Kidney epithelial cell (primary cell): ENCODE measurements at regions not wholly inside any gene's neighbourhood (a gene's known extent, or its start where the extent isn't known, plus 50 kb on each side); places are given as distances from the start of the nearest gene placed in this dataset.

Experiments
- DNase-seq: peaks from one replicate; pipeline ENCODE4 v3.0.0-alpha.2; 2010; ENCODE audit warnings: low read depth
- H3K27me3 ChIP-seq: 2 replicates; pipeline ENCODE4 v1.6.0; 2011; ENCODE audit warnings: low read length; ENCODE audit not compliant: control insufficient read depth, insufficient read depth
- H3K36me3 ChIP-seq: 2 replicates; pipeline ENCODE4 v1.5.1; 2011; ENCODE audit warnings: low read length; ENCODE audit not compliant: control insufficient read depth, insufficient read depth
- H3K4me3 ChIP-seq: 2 replicates; pipeline ENCODE4 v1.5.1; 2011; ENCODE audit warnings: low read depth, mild to moderate bottlenecking, control low read depth, low read length
- TF ChIP-seq, protein P1 (sequence below): IDR thresholded peaks from 2 replicates; pipeline ENCODE4 v1.5.1; 2011; ENCODE audit warnings: mild to moderate bottlenecking, moderate library complexity, low read length, control low read depth, inconsistent platforms; ENCODE audit not compliant: insufficient read depth, poor library complexity, severe bottlenecking

DNA sequence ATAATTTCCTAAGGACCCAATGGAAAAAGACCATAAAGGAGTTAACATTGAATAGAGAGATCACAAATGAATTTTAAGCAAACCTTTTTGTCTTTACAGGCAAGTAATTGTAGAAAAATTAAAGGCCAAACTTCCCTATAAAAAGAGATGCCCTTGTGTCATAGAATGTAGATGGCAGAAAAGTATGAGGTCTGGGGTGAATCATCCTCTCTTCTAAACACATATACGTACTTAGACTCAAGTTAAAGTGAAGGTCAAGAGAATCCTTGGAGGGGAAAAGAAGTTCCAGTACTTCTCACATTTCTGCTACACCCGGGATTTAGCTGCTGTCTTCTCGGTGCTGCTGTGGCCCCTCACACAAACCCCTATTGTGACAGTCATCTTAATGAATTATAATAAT is 116.2 kb upstream of the ARID2 start:
- no peak for DNase-seq
- TF ChIP-seq, protein P1, sequence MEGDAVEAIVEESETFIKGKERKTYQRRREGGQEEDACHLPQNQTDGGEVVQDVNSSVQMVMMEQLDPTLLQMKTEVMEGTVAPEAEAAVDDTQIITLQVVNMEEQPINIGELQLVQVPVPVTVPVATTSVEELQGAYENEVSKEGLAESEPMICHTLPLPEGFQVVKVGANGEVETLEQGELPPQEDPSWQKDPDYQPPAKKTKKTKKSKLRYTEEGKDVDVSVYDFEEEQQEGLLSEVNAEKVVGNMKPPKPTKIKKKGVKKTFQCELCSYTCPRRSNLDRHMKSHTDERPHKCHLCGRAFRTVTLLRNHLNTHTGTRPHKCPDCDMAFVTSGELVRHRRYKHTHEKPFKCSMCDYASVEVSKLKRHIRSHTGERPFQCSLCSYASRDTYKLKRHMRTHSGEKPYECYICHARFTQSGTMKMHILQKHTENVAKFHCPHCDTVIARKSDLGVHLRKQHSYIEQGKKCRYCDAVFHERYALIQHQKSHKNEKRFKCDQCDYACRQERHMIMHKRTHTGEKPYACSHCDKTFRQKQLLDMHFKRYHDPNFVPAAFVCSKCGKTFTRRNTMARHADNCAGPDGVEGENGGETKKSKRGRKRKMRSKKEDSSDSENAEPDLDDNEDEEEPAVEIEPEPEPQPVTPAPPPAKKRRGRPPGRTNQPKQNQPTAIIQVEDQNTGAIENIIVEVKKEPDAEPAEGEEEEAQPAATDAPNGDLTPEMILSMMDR, result no peak
- Histone ChIP-seq H3K36me3 (no peaks in the 10 kb centered on the region), H3K4me3 (no peak overlapping the region), H3K27me3 (no peaks in the 10 kb centered on the region)

DNA sequence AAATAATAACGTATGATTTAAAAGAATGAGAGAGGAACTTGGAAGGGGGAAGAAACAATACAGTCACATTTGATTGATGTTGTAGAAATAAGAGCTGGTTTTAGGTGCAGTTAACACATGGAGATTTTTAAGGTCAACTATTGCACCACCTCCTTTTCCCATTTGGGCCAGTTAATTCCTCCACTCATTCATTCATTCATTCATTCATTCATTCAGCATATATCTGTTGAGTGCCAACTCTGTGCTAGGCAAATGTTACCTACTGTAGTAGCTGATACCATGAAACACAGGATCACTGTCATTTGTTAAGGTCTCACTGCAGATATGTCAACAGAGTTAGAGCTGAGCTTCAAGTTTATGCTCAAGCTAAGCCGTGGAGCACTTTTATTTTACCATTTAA is 115.7 kb upstream of the ARID2 start:
- DNase-seq, result no peak
- TF ChIP-seq, protein P1, result no peak
- H3K27me3 ChIP-seq, result no peaks in the 10 kb centered on the region
- H3K4me3 ChIP-seq, result no peak overlapping the region
- H3K36me3 ChIP-seq, result no peaks in the 10 kb centered on the region

DNA sequence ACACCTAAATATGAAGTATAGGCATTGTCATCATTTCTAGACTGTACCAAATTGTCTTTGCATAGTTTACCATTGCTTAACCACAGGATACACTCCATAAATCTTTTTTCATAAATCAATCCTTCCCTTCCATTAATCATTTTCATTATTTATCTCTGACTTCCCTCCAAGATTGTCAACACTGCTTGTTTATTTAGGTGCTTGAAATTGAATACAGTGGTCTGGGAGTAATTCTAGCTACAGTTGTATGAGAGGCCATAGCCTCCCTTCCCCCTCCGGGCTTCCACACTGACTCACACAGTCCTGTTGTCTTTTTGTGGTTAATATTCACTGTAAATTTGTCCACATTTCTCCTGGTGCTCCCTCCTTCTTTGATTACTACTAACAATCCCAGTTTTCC is 114.2 kb upstream of the ARID2 start:
- no peaks in the 10 kb centered on the region for H3K27me3 ChIP-seq
- peak; percentile 34 for DNase-seq
- H3K36me3 ChIP-seq, result no peaks in the 10 kb centered on the region
- TF ChIP-seq, protein P1, result no peak
- H3K4me3 ChIP-seq, result no peak overlapping the region

DNA sequence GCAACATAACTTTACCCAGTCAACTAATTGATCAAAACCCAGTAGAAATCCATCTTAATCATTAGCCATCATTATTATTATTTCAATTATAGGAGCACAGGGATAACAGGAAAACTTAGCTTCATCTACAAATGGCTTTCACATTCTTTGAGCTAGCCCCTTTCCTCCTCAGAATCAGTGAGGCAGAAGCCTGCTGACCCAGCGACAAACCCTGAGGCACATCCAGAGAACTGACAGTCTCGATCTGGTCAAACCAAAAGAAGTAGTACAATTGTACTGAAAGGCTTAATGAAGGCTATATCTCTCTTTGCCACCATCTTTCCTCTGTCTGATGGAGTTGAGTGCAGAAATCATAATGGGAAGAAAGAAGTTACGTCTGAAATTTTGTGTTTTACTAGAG is 109.8 kb upstream of the ARID2 start:
- Histone ChIP-seq H3K36me3 (no peaks in the 10 kb centered on the region), H3K27me3 (no peaks in the 10 kb centered on the region), H3K4me3 (no peak overlapping the region)
- TF ChIP-seq, protein P1, result no peak
- DNase-seq, result no peak

DNA sequence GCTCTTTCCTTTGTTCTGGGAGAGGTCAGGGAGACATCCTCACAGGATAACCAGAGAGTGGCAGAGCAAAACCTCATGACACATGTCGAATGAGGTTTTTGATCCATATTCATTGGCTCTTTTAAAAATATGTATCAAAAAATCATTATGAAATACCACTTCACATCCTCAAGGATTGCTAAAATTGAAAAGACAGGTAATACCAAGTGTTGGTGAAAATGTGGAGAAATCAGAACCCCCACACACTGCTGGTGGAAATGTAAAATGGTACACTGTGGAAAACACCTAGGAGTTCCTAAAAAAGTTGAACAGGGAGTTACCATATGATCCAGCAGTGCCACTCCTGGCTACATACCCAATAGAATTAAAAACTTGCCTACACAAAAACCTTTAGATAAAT is 107.8 kb upstream of the ARID2 start:
- H3K27me3 ChIP-seq, result no peaks in the 10 kb centered on the region
- H3K4me3 ChIP-seq, result no peak overlapping the region
- no peaks in the 10 kb centered on the region for H3K36me3 ChIP-seq
- DNase-seq, result no peak
- TF ChIP-seq, protein P1, result no peak

DNA sequence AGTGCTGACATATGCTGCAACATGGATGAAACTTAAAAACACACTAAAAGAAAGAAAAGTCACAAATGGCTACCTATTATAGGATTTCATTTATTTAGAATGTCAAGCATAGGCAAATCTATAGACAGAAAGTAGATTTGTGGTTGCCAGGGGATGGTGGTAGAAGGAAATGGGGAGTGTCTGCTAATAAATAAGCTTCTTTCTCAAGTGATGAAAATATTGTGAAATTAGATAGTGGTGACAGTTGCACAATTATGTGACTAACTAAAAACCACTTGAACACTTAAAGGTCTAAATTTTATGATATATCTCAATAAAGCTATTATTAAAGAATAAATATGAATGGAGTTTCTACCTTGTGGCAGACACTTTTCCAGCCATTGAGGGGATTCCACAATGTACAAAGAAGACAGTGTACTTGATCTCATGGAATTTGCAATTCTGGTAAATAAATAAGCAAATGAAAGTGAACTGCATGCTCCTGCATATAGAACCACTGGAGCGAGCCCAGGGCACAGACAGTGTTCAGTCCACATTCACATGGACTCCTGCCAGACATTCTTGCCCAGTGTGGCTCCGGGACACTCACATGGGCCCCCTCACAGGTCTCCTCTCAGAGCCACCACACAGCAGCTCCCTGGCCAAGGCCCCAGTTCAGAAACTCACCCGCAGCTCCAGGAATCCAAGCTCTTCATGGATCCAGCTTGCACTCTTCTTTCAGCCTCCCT is 107.1 kb upstream of the ARID2 start:
- Histone ChIP-seq H3K4me3 (no peak overlapping the region), H3K27me3 (no peaks in the 10 kb centered on the region), H3K36me3 (no peaks in the 10 kb centered on the region)
- TF ChIP-seq, protein P1, result no peak
- no peak for DNase-seq
